ENCODE measurements at regions not wholly inside any gene's neighbourhood (a gene's known extent, or its start where the extent isn't known, plus 50 kb on each side); places are given as distances from the start of the nearest gene placed in this dataset.

DNA sequence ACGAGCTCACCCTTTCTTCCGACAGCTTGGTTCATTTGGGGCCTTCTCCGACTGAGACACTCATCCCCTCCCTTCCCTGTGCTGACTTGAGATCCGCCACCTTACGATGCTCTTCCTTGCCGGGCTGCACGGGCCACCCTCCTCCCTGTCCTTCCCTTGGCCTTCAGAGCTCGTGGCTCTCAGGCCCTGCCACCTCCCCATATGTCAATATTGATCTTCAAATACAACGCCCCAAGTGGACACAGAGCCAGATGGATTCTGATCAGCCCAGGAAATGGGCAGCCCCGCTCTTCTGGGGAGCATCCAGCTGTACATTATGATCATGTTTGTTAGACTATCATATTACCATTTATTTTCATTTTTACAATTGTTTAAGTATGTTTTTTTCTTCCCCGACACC lies 812.8 kb downstream of the TBC1D22A start:
- TF ChIP-seq, protein P1, sequence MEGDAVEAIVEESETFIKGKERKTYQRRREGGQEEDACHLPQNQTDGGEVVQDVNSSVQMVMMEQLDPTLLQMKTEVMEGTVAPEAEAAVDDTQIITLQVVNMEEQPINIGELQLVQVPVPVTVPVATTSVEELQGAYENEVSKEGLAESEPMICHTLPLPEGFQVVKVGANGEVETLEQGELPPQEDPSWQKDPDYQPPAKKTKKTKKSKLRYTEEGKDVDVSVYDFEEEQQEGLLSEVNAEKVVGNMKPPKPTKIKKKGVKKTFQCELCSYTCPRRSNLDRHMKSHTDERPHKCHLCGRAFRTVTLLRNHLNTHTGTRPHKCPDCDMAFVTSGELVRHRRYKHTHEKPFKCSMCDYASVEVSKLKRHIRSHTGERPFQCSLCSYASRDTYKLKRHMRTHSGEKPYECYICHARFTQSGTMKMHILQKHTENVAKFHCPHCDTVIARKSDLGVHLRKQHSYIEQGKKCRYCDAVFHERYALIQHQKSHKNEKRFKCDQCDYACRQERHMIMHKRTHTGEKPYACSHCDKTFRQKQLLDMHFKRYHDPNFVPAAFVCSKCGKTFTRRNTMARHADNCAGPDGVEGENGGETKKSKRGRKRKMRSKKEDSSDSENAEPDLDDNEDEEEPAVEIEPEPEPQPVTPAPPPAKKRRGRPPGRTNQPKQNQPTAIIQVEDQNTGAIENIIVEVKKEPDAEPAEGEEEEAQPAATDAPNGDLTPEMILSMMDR (IDR thresholded peaks at IDR 0.05): no peak
- no peak for TF ChIP-seq POLR2A (IDR thresholded peaks at IDR 0.05)

Measured in tibial nerve (tissue), 3 donors.